BLaER1 (cell line): ENCODE measurements at regions not wholly inside any gene's neighbourhood (a gene's known extent, or its start where the extent isn't known, plus 50 kb on each side); places are given as distances from the start of the nearest gene placed in this dataset.
"Not testable (repeated sequence)": the region's sequence is repeated elsewhere in the genome, so short reads cannot be mapped to it uniquely, and the experiment has no call there.

ENCODE experiments used
- H3K27ac ChIP-seq: shearing (Covaris generic); formaldehyde crosslinking; 2 replicates; pipeline ENCODE4 v1.8.1; 2022
- H3K27me3 ChIP-seq: shearing (Covaris generic); formaldehyde crosslinking; 2 replicates; pipeline ENCODE4 v1.8.1; 2022
- H3K36me3 ChIP-seq: shearing (Covaris generic); formaldehyde crosslinking; 2 replicates; pipeline ENCODE4 v1.8.1; 2022
- H3K4me1 ChIP-seq: shearing (Covaris generic); formaldehyde crosslinking; 2 replicates; pipeline ENCODE4 v1.8.1; 2022
- H3K4me2 ChIP-seq: shearing (Covaris generic); formaldehyde crosslinking; 2 replicates; pipeline ENCODE4 v1.8.1; 2022
- H3K4me3 ChIP-seq: shearing (Covaris generic); formaldehyde crosslinking; 2 replicates; pipeline ENCODE4 v1.8.1; 2022
- H3K9ac ChIP-seq: shearing (Covaris generic); formaldehyde crosslinking; 2 replicates; pipeline ENCODE4 v1.8.1; 2022
- H3K9me3 ChIP-seq: shearing (Covaris generic); formaldehyde crosslinking; 2 replicates; pipeline ENCODE4 v1.8.1; 2022
- H4K20me1 ChIP-seq: shearing (Covaris generic); formaldehyde crosslinking; 2 replicates; pipeline ENCODE4 v1.8.1; 2022
- Cebpa-rat ChIP-seq: shearing (Covaris generic); IDR thresholded peaks from 2 replicates; pipeline ENCODE4 v1.8.1; 2022

- no peaks in the 10 kb centered on the region for H4K20me1 ChIP-seq
- H3K27ac ChIP-seq: no peak overlapping the region
- no peak for TF ChIP-seq Cebpa-rat
- H3K36me3 ChIP-seq: no peaks in the 10 kb centered on the region
- H3K4me1 ChIP-seq: no peaks in the 10 kb centered on the region
- H3K9ac ChIP-seq: no peak overlapping the region
- no peak overlapping the region for H3K4me2 ChIP-seq
- H3K4me3 ChIP-seq: no peak overlapping the region
- H3K27me3 ChIP-seq: no peaks in the 10 kb centered on the region
- peaks cover 3% of the 10 kb centered on the region; the same call in 1 of the 2 replicates for H3K9me3 ChIP-seq
Measured at GRCh38 chrX:3443184-3443583, 96.7 kb upstream of the MXRA5 start.

GRCh38 chrX:3442691-3443090 is 96.2 kb upstream of the MXRA5 start:
- no peak overlapping the region for H3K4me2 ChIP-seq
- no peaks in the 10 kb centered on the region for H3K4me1 ChIP-seq
- H3K27me3 ChIP-seq: no peaks in the 10 kb centered on the region

DNA sequence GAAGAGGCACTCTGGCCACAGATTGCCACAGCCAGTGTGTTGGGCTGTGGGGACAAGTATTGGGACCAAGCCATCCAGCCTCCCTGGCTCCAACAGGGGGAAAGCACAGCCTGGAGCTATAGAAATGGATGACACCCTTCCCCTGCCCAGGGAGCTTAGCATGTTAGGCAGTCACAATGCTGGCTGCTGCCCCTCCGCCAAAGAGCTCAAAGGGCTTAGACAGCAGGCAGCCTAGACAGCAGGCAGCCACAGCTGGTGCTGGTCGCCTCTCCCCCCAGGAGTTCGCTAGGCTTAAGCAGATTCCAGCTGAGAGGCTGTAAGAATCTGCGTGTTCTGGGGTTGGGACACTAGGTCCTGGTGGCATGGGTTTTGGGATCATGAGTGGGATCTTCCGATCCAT is 94.5 kb upstream of the MXRA5 start:
- Histone ChIP-seq H3K27me3 (no peaks in the 10 kb centered on the region), H3K36me3 (no peaks in the 10 kb centered on the region), H3K4me1 (no peaks in the 10 kb centered on the region), H4K20me1 (no peaks in the 10 kb centered on the region), H3K4me2 (no peak overlapping the region), H3K27ac (no peak overlapping the region), H3K4me3 (no peak overlapping the region), H3K9me3 (peaks cover 3% of the 10 kb centered on the region; the same call in 1 of the 2 replicates), H3K9ac (no peak overlapping the region)
- no peak for TF ChIP-seq Cebpa-rat

More at GRCh38 chrX:3442691-3443090, 96.2 kb upstream of the MXRA5 start:
- Histone ChIP-seq H3K9ac (no peak overlapping the region), H3K36me3 (no peaks in the 10 kb centered on the region), H3K27ac (no peak overlapping the region), H3K4me3 (no peak overlapping the region), H3K9me3 (peaks cover 3% of the 10 kb centered on the region; the same call in 1 of the 2 replicates), H4K20me1 (no peaks in the 10 kb centered on the region)
- TF ChIP-seq Cebpa-rat: no peak

DNA sequence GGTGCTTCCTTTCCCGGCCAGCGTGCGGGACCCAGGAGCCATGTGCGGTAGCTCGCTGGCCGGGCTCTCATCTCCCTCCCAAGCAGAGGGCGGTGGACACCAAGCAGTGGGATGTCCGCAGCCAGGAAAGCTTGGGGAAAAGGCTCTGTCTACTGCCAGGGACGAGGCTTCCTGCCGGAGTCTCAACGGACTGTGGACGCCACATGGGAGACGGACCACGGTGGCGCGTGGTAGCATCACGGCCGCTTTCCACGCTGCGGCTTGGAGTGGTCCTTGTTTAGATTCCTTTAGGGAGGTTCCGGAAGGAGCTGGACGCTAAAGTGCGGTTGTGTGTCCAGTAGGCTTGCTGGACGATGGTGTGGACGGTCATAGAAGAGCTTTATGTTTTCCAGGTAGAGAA is 89.5 kb upstream of the MXRA5 start:
- H3K4me2 ChIP-seq, H3K27me3 ChIP-seq, H3K36me3 ChIP-seq, H3K9me3 ChIP-seq, H4K20me1 ChIP-seq, H3K9ac ChIP-seq, H3K27ac ChIP-seq, H3K4me3 ChIP-seq, H3K4me1 ChIP-seq: not testable (repeated sequence)

GRCh38 chrX:3435057-3435456 is 88.6 kb upstream of the MXRA5 start:
- no peaks in the 10 kb centered on the region for H3K36me3 ChIP-seq
- H3K4me2 ChIP-seq: no peak overlapping the region
- no peaks in the 10 kb centered on the region for H3K9me3 ChIP-seq
- no peaks in the 10 kb centered on the region for H3K4me1 ChIP-seq
- no peak overlapping the region for H3K4me3 ChIP-seq
- H3K27me3 ChIP-seq: no peaks in the 10 kb centered on the region
- H3K9ac ChIP-seq: no peak overlapping the region
- H4K20me1 ChIP-seq: no peaks in the 10 kb centered on the region
- no peak overlapping the region for H3K27ac ChIP-seq
- TF ChIP-seq Cebpa-rat: no peak

GRCh38 chrX:3428792-3429191 is 82.3 kb upstream of the MXRA5 start:
- Histone ChIP-seq H3K4me1 (no peaks in the 10 kb centered on the region), H3K27me3 (no peaks in the 10 kb centered on the region), H4K20me1 (no peaks in the 10 kb centered on the region), H3K4me2 (no peak overlapping the region), H3K36me3 (no peaks in the 10 kb centered on the region), H3K27ac (no peak overlapping the region), H3K4me3 (no peak overlapping the region), H3K9me3 (no peaks in the 10 kb centered on the region), H3K9ac (no peak overlapping the region)
- no peak for TF ChIP-seq Cebpa-rat

DNA sequence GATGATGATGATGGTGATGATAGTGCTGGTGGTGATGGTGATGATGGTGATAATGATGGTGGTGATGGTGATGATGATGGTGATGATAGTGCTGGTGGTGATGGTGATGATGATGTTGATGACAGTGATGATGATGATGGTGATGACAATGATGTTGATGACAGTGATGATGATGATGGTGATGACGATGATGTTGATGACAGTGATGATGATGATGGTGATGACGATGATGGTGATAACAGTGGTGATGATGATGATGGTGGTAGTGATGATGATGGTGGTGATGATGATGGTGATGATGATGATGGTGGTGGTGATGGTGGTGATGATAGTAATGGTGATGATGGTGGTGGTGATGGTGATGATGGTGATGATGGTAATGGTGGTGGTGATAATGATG is 80.1 kb upstream of the MXRA5 start:
- H3K27me3 ChIP-seq: no peaks in the 10 kb centered on the region
- no peaks in the 10 kb centered on the region for H3K9me3 ChIP-seq
- TF ChIP-seq Cebpa-rat: no peak
- H3K9ac ChIP-seq: no peak overlapping the region
- H3K4me2 ChIP-seq: no peak overlapping the region
- no peak overlapping the region for H3K27ac ChIP-seq
- H3K4me3 ChIP-seq: no peak overlapping the region
- no peaks in the 10 kb centered on the region for H3K36me3 ChIP-seq
- H3K4me1 ChIP-seq: no peaks in the 10 kb centered on the region
- H4K20me1 ChIP-seq: no peaks in the 10 kb centered on the region

GRCh38 chrX:3425031-3425430 is 78.6 kb upstream of the MXRA5 start:
- Histone ChIP-seq H3K4me2 (no peak overlapping the region), H3K27ac (no peak overlapping the region)
- no peak for TF ChIP-seq Cebpa-rat

GRCh38 chrX:3420316-3420715 is 73.9 kb upstream of the MXRA5 start:
- no peaks in the 10 kb centered on the region for H3K9me3 ChIP-seq
- no peaks in the 10 kb centered on the region for H4K20me1 ChIP-seq
- TF ChIP-seq Cebpa-rat: no peak
- no peak overlapping the region for H3K4me2 ChIP-seq
- H3K27me3 ChIP-seq: no peaks in the 10 kb centered on the region
- no peak overlapping the region for H3K4me3 ChIP-seq
- H3K4me1 ChIP-seq: no peaks in the 10 kb centered on the region
- H3K27ac ChIP-seq: no peak overlapping the region
- H3K36me3 ChIP-seq: no peaks in the 10 kb centered on the region
- H3K9ac ChIP-seq: no peak overlapping the region

More at GRCh38 chrX:3425031-3425430, 78.6 kb upstream of the MXRA5 start:
- H3K9ac ChIP-seq: no peak overlapping the region
- no peak overlapping the region for H3K4me3 ChIP-seq
- no peaks in the 10 kb centered on the region for H3K9me3 ChIP-seq
- H3K4me1 ChIP-seq: no peaks in the 10 kb centered on the region
- no peaks in the 10 kb centered on the region for H3K36me3 ChIP-seq
- H3K27me3 ChIP-seq: no peaks in the 10 kb centered on the region
- H4K20me1 ChIP-seq: no peaks in the 10 kb centered on the region

- no peaks in the 10 kb centered on the region for H3K9me3 ChIP-seq
- no peak overlapping the region for H3K4me2 ChIP-seq
- no peaks in the 10 kb centered on the region for H3K27me3 ChIP-seq
- no peaks in the 10 kb centered on the region for H3K4me1 ChIP-seq
- no peak overlapping the region for H3K4me3 ChIP-seq
- no peaks in the 10 kb centered on the region for H4K20me1 ChIP-seq
- H3K27ac ChIP-seq: no peak overlapping the region
- TF ChIP-seq Cebpa-rat: no peak
- no peaks in the 10 kb centered on the region for H3K36me3 ChIP-seq
- no peak overlapping the region for H3K9ac ChIP-seq
Measured at GRCh38 chrX:3415011-3415410, 68.6 kb upstream of the MXRA5 start.

DNA sequence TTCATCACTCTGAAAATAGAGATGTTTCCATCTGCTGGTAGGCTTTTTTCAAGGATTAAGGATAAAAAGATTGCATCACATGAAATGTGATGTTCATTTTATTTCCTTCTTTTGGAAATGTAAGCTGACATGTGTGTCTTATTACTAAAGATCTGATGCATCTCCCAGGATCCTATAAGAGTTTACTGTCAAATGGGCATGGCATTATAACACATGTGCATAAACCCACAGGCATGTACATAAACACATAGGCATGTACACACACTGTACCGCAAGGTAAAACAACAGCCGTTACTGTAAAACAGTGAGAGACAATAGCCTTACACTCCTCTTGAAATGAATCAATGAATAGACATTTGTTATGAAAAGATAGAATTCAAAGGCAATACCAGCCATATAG is 65.2 kb upstream of the MXRA5 start:
- not testable (repeated sequence) for H3K4me1 ChIP-seq, H3K9ac ChIP-seq, H3K27me3 ChIP-seq, H3K4me2 ChIP-seq, H3K36me3 ChIP-seq, H3K9me3 ChIP-seq, H4K20me1 ChIP-seq, H3K4me3 ChIP-seq, H3K27ac ChIP-seq

- H3K9ac ChIP-seq, H4K20me1 ChIP-seq, H3K27me3 ChIP-seq, H3K27ac ChIP-seq, H3K36me3 ChIP-seq, H3K4me3 ChIP-seq, H3K4me1 ChIP-seq, H3K4me2 ChIP-seq, H3K9me3 ChIP-seq: not testable (repeated sequence)
Measured at GRCh38 chrX:3409936-3410335, 63.5 kb upstream of the MXRA5 start.
